RCC 7860 (cell line): ENCODE measurements at regions not wholly inside any gene's neighbourhood (a gene's known extent, or its start where the extent isn't known, plus 50 kb on each side); places are given as distances from the start of the nearest gene placed in this dataset.

Source experiments
- DNase-seq: peaks from one replicate; pipeline ENCODE4 v3.0.0-alpha.2; 2015; ENCODE audit warnings: low spot score
- FAIRE-seq: peaks from 2 replicates; lab custom pipeline; 2012; peaks lifted over from hg19 to GRCh38; lab: Jason Lieb, UNC

GRCh38 chr20:39553120-39553519, 591.0 kb downstream of the DHX35 start:
- DNase-seq (no peak), FAIRE-seq (no peak)

DNA sequence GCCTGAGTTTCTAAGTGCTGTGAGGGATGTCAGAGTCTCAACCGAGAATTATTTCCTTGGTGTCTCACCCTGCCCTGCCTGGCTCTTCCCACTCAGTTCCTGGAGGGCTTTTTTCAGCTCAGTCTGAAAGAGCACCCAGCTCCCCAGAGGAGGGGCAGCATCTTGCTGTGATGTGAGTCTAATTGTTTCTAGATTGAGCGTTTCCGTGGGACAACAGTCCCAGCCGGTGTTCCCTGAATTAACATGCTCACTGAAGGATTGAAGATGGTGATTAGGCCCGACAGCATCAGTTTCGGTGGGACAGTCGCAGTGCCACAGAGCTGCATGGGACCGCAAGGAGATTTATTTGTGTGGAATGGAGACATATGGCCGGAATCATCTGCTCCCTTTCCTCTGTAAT, 587.6 kb downstream of the DHX35 start:
- FAIRE-seq, result no peak
- DNase-seq, result no peak

DNA sequence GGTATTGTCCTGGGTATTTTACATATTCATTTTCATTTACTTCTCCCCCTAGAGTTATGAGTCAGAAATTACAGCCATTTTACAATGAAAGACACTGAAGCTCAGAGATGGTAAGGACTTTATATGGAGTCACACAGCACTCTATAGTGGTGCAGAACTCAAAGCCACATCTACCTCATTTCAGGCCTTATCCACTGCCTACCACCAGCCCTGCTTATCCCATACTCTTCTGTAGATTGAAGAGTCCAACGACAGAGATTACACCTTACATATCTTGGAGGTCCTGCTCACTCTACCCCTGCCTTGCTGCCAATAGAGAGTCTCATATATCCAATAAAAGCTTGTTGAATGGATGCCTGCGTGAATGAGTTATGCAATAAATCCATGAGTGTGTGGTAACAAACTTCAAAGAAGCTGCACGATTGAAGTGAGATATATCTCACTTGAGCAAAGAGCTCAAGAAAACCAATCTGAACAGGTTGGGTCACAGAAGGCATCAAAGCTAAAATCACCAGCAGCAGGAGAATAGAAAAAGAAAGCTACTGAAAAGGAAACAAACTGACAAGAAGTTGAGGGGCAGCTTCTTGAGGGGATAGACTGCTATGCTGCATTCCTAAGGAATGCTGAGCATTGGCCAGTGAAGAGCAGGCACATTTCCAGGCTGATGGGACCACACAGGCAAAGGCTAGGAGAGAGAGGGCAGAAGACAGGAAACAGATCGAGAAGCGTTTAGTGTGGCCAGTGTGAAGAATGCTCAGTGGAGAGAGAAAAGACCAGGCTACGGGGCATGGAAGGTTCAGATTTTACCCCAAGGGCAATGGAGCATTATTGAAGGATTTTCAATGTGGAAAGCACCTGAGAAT, 585.6 kb downstream of the DHX35 start:
- DNase-seq (no peak), FAIRE-seq (no peak)

GRCh38 chr20:39541136-39541803, 579.1 kb downstream of the DHX35 start:
- DNase-seq (no peak), FAIRE-seq (no peak)

DNA sequence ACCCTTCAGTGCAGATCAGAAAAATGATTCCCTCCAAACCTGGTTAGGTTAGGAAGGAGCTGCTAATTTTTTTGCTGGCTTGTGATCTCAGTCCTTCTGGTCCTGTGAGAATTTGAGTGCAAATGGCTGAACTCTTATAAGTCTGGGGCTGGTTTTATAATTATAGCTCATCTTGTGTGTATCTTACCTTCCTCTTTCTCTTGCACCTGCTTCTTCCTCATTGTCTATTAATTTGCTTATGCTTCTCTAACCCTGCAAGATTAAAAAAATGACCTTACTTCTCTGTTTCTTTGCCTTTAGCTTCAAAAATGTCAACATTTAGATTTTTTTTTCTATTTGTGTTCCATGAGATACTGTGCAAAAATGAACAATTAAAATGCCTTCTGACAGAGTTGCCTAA, 576.2 kb downstream of the DHX35 start:
- no peak for FAIRE-seq
- no peak for DNase-seq

DNA sequence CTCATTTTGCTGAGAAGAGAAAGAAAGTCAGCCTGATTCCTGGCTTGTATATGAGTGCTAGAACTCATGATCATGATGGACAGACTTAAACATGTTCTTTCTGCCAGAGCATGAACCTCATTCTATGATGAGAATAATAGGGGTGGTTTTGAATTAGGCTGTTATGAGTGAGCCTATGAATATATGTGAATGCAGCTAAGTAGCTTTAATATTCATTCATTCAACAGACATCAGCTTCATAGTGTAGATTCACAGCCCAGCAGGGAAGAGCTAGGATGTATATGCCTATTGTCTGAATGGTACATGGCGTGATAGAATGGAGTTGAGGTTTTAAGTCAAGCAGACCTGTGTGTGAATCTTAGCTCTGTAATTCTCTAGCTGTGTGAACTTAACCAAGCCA, 573.2 kb downstream of the DHX35 start:
- FAIRE-seq (no peak), DNase-seq (no peak)

- FAIRE-seq (no peak), DNase-seq (no peak)
Measured at GRCh38 chr20:39534846-39535245, 572.7 kb downstream of the DHX35 start.

DNA sequence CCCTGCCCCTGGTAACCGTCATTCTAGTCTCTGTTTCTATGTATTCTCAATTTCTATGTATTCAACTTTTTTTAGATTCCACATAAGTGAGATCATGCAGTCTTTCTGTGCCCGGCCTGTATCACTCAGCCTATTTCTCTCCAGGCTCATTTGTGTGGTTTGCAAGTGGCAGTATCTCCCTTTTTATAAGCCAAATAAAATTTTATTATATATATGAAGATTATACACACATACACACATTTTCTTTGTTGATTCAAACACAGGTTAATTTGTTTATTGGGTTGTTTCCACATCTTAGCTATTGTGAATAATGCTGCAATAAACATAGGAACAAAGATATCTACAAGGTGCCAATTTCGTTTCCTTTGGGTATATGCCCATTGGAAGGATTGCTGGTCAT, 571.7 kb downstream of the DHX35 start:
- FAIRE-seq (no peak), DNase-seq (no peak)

GRCh38 chr20:39532205-39532604, 570.1 kb downstream of the DHX35 start:
- no peak for FAIRE-seq

DNA sequence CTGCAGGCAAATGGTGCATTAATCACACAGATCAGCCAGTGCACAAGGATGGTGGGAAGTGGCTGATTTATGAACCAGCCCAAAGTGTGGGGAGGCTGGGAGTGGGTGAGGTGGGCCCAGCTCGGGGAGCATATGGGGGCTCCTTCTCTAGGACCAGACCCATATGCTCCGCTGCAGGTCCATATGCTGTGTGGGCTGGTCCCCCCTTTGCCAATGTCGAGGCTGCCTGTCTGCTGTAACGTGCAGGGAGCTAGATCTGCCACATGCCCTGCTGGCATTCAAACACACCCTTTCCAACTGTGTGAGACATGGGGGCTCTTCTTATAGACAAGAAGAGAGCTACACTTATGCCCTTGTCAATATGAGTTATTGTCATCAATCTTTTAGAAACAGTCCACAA, 566.3 kb downstream of the DHX35 start:
- DNase-seq, result no peak
- no peak for FAIRE-seq

More at GRCh38 chr20:39532205-39532604, 570.1 kb downstream of the DHX35 start:
- no peak for DNase-seq

DNA sequence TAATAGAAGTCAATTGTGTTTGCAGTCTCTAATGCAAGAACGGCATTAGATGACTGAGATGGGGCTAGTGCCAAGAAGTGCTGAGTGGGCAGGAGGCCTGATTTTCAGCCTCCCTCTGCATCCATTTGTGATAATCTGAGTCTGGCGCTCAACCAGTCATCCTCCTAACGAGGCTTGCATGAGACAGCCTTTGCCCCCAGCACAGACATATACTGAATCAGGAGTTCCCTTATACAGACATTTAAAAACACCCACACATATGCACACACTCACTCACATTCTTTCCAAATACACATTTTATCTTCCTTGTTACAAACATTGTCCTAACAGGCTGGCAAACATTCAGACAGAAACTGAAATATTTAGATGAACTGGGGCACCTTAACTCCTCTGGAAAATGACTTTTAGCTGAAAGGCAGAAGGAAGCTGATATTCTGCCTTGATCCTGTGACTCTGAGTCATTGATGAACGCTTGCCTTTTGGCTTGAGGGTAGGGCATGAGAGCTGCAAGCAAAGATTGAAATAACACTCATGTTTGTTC, 562.3 kb downstream of the DHX35 start:
- no peak for FAIRE-seq
- DNase-seq, result no peak

GRCh38 chr20:39523405-39523804, 561.3 kb downstream of the DHX35 start:
- no peak for DNase-seq
- no peak for FAIRE-seq

GRCh38 chr20:39518654-39519053, 556.5 kb downstream of the DHX35 start:
- DNase-seq (no peak), FAIRE-seq (no peak)

- FAIRE-seq, result no peak
- DNase-seq, result no peak
Measured at GRCh38 chr20:39516964-39517363, 554.8 kb downstream of the DHX35 start.

DNA sequence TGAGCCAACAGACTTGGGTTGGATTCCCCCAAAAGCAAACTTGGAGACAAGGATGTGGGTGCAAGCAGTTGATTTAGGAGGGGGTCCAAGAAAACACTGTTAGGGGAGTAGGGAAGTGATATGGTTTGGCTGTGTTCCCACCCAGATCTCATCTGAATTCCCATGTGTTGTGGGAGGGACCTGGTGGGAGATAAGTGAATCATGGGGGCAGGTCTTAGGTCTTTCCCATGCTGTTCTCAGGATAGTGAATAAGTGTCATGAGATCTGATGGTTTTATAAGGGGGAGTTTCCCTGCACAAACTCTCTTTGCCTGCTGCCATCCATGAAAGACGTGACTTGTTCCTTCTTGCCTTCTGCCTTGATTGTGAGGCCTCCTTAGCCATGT, 542.6 kb downstream of the DHX35 start:
- no peak for FAIRE-seq
- DNase-seq, result no peak

DNA sequence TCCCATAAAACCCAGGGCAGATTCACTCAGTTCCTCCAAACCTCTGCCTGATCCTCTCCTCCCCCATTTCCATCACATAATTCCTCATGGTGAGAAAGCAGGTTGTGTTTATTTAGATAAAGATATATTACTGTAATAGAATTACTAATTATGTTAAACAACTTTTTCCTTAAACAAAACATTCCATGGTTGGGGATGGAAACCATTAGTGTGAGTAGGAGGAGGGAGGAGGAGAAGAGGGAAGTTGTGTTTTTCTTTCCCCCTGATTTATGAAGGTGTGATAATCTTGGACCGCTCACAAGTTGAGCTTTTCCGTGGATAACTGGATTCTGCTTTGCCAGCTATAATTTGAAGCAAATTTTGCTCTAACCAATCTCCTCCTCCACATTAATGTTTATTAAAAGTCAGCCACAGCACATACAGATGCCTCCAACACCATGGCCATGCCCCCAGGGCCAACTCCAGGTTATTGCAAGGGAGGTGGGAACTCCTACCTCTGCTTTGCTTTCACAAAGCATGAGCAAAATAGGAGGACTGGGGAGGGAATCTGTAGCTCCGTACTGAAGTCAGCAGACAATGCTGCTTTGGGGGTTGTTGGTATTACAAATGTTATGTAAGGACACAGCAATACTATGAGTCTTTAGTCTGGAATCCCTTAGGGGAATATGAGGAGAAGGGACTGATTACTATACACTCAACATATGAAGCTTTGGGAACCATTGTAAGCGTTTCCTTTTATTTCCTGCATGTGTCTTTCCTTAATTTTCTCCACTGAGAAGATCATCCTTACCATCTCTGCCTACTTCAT, 542.0 kb downstream of the DHX35 start:
- FAIRE-seq (no peak), DNase-seq (no peak)

DNA sequence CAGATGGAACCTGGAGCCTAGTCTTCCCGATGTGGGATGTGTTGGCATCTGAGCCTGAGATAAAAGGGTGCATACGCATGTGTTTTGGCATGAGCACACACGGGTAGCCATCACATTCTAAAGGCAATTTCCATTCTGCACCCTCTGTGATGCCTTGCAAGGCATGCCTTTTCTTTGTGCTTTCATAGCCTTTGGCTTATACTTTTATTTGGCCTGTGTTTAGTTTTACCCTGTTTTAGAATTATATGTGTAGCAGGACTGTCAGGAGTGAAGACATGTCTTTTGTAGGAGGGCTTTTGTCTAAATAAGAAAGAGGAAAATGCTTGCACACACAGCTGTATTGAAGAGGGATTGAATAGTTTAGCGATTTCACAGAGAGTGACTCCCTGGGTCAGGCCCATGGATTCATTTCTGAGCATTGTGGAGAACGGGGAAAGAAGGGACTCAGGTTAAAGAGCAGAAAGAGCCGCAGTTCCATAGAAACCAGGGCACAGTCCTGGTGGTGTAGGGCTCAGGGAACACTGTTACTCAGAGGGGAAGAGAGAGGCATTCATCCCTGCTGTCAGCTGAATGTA, 530.2 kb downstream of the DHX35 start:
- FAIRE-seq (no peak), DNase-seq (no peak)

GRCh38 chr20:39491711-39492110, 529.6 kb downstream of the DHX35 start:
- FAIRE-seq (no peak), DNase-seq (no peak)

DNA sequence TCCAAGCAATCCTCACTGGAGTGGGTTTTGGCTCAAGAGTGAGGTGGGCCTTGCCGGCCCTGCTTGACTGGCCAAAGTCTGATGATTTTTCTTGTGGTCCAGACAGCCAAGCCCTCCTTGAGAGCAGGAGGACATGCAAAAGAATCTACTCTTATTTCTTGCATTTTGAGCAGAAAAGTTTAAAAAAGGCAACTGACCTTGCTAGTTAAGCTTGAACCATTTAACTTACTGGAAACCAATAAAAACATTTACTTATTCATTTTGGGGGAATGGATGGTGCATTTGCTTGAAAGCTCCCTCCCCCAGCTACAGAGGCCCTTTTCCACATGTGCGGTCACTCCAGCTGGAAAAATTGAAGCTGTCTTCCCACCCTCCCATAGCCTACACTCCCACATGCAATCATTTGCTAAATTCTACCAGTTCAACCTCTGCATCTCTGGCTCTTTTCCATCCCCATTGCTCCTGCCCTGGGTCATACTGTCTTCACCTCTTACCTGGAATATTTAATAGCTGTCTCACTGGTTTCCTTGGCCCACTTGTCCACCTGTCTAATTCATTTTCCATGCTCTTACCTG, 527.9 kb downstream of the DHX35 start:
- FAIRE-seq, result no peak
- no peak for DNase-seq

- FAIRE-seq (no peak), DNase-seq (no peak)
Measured at GRCh38 chr20:39480276-39481043, 518.3 kb downstream of the DHX35 start.
